Neutrophil (primary cell): ENCODE measurements at regions not wholly inside any gene's neighbourhood (a gene's known extent, or its start where the extent isn't known, plus 50 kb on each side); places are given as distances from the start of the nearest gene placed in this dataset.
"Not testable (repeated sequence)": the region's sequence is repeated elsewhere in the genome, so short reads cannot be mapped to it uniquely, and the experiment has no call there.

Source experiments
- H3K27ac ChIP-seq: fragments of 200-600 bp; sonication (generic); 2 replicates; pipeline ENCODE4 v1.5.1; 2016; ENCODE audit warnings: mild to moderate bottlenecking, moderate library complexity
- H3K27me3 ChIP-seq: fragments of 200-600 bp; sonication (generic); 2 replicates; pipeline ENCODE4 v1.6.0; 2016; ENCODE audit warnings: mild to moderate bottlenecking
- H3K36me3 ChIP-seq: fragments of 200-600 bp; sonication (generic); 2 replicates; pipeline ENCODE4 v1.5.1; 2017
- H3K4me1 ChIP-seq, 2 experiments: fragments of 200-600 bp in 1 of 2; sonication (generic) in 1 of 2; 1 replicate in 1 of 2; 2 replicates in 1 of 2; pipeline versions ENCODE4 v1.5.1 to v1.6.1; 2013 to 2016; ENCODE audit warnings: low read depth in 1 of 2, low read length in 1 of 2, mild to moderate bottlenecking in 1 of 2, moderate library complexity in 1 of 2; ENCODE audit not compliant: control insufficient read depth in 1 of 2, insufficient read depth in 1 of 2
- H3K4me3 ChIP-seq, 2 experiments: fragments of 200-600 bp in 1 of 2; sonication (generic) in 1 of 2; 1 replicate in 1 of 2; 2 replicates in 1 of 2; pipeline ENCODE4 v1.5.1; 2013 to 2016; ENCODE audit warnings: low read depth in 1 of 2, low read length in 1 of 2, mild to moderate bottlenecking in 1 of 2, moderate library complexity in 1 of 2
- H3K9me3 ChIP-seq: fragments of 200-600 bp; sonication (generic); 2 replicates; pipeline ENCODE4 v1.5.1; 2016
- TF ChIP-seq, protein P1 (sequence below): fragments of 200-600 bp; sonication (generic); IDR thresholded peaks from 2 replicates; pipeline ENCODE4 v1.5.1; 2016; ENCODE audit warnings: antibody characterized with exemption

DNA sequence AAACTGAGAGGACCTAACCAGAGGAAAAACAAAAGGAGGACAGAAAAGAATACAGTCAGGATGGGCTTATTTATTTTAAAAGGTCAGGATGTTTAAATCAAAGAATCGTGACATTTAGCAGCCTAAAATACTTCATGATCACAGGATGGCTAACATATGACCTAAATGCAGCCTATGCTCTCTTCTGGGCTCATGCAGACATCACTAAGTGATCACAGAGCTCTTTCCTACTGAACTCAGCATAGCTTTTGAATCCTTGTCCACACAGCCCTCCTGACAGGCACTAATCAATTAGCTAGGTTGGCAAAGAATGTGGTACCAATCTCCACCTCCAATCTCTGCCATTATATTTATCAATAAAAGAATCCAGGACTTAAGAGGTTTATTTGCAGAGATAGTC, 60.1 kb upstream of the PHF21A start:
- Histone ChIP-seq H3K36me3 (no peaks in the 10 kb centered on the region), H3K27ac (no peak overlapping the region), H3K27me3 (peaks cover 12% of the 10 kb centered on the region), H3K9me3 (no peaks in the 10 kb centered on the region), H3K4me3 (no peak overlapping the region), H3K4me1 (no peaks in the 10 kb centered on the region)
- TF ChIP-seq, protein P1, sequence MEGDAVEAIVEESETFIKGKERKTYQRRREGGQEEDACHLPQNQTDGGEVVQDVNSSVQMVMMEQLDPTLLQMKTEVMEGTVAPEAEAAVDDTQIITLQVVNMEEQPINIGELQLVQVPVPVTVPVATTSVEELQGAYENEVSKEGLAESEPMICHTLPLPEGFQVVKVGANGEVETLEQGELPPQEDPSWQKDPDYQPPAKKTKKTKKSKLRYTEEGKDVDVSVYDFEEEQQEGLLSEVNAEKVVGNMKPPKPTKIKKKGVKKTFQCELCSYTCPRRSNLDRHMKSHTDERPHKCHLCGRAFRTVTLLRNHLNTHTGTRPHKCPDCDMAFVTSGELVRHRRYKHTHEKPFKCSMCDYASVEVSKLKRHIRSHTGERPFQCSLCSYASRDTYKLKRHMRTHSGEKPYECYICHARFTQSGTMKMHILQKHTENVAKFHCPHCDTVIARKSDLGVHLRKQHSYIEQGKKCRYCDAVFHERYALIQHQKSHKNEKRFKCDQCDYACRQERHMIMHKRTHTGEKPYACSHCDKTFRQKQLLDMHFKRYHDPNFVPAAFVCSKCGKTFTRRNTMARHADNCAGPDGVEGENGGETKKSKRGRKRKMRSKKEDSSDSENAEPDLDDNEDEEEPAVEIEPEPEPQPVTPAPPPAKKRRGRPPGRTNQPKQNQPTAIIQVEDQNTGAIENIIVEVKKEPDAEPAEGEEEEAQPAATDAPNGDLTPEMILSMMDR, result no peak

- no peaks in the 10 kb centered on the region for H3K36me3 ChIP-seq
- H3K9me3 ChIP-seq, result no peaks in the 10 kb centered on the region
- no peaks in the 10 kb centered on the region for H3K4me1 ChIP-seq
- H3K4me3 ChIP-seq, result no peak overlapping the region
- peaks cover 12% of the 10 kb centered on the region for H3K27me3 ChIP-seq
- TF ChIP-seq, protein P1, result no peak
- no peak overlapping the region for H3K27ac ChIP-seq
These were observed 59.5 kb upstream of the PHF21A start for GRCh38 chr11:46180736-46181135.

GRCh38 chr11:46178513-46178912, 57.3 kb upstream of the PHF21A start:
- Histone ChIP-seq H3K27ac (no peak overlapping the region), H3K36me3 (no peaks in the 10 kb centered on the region), H3K27me3 (peaks cover 12% of the 10 kb centered on the region), H3K4me3 (no peak overlapping the region), H3K9me3 (no peaks in the 10 kb centered on the region), H3K4me1 (no peaks in the 10 kb centered on the region)
- TF ChIP-seq, protein P1, result no peak

DNA sequence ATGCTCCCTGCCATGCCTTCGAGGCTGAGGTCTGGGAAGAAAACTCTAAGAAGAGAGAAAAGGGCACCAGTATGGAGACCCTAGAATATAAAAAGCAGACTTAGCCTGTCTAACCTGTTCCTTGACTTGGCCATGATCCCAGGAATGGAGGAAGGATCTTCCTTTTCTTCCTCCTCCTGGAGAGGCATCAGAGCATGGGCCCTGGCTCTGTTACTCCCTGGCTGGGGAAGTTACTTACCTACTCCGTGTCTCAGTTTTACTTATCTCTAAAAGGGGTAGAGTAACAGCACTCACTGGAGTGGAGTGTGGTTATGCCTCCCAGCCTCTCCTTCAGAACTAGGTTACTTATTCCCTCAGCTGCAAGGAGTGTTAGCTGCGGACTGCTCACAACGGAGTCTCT, 55.2 kb upstream of the PHF21A start:
- Histone ChIP-seq H3K36me3 (no peaks in the 10 kb centered on the region), H3K4me1 (no peaks in the 10 kb centered on the region), H3K27ac (no peak overlapping the region), H3K9me3 (no peaks in the 10 kb centered on the region), H3K27me3 (peaks cover 12% of the 10 kb centered on the region), H3K4me3 (no peak overlapping the region)
- TF ChIP-seq, protein P1, result no peak

GRCh38 chr11:46175401-46176002, 54.2 kb upstream of the PHF21A start:
- TF ChIP-seq, protein P1, result no peak
- Histone ChIP-seq H3K27ac (no peak overlapping the region), H3K9me3 (no peaks in the 10 kb centered on the region), H3K27me3 (peaks cover 13% of the 10 kb centered on the region), H3K36me3 (no peaks in the 10 kb centered on the region), H3K4me3 (no peak overlapping the region), H3K4me1 (no peaks in the 10 kb centered on the region)

DNA sequence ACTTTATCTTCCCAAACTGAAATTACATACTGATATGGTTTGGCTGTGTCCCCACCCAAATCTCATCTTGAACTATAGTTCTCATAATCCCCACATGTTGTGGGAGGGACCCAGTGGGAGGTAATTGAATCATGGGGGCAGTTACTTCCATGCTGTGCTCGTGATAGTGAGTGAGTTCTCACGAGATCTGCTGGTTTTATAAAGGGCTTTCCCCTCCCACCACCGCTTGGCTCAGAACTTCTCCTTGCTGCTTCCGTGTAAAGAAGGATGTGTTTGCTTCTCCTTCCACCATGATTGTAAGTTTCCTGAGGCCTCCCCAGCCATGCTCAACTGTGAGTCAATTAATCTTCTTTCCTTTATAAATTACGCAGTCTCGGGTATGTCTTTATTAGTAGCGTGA, 50.4 kb upstream of the PHF21A start:
- H3K27me3 ChIP-seq, result peaks cover 22% of the 10 kb centered on the region
- not testable (repeated sequence) for H3K9me3 ChIP-seq, H3K4me1 ChIP-seq, H3K4me3 ChIP-seq, H3K36me3 ChIP-seq, H3K27ac ChIP-seq
